ENCODE measurements at regions not wholly inside any gene's neighbourhood (a gene's known extent, or its start where the extent isn't known, plus 50 kb on each side); places are given as distances from the start of the nearest gene placed in this dataset.

GRCh38 chr10:36946598-36946997, 178.8 kb upstream of the ANKRD30A start:
- H3K27ac Mint-ChIP-seq, result no peak overlapping the region
- no peaks in the 10 kb centered on the region for H3K4me1 Mint-ChIP-seq (ENCODE audit: low read depth)
- peaks cover 7% of the 10 kb centered on the region for H3K9me3 Mint-ChIP-seq
- no peaks in the 10 kb centered on the region for H3K27me3 Mint-ChIP-seq
- DNase-seq, result no peak
- no peaks in the 10 kb centered on the region for H3K36me3 Mint-ChIP-seq
- ChIA-PET POLR2A (no interaction called here), CTCF (no interaction called here)
- intact Hi-C loops (cut with micrococcal nuclease), result no loop called here
- H3K4me3 Mint-ChIP-seq, result no peak overlapping the region

- POLR2A ChIA-PET, result no interaction called here
- Mint-ChIP-seq H3K27ac (no peak overlapping the region), H3K4me1 (ENCODE audit: low read depth) (no peaks in the 10 kb centered on the region)
These were observed 181.9 kb upstream of the ANKRD30A start for GRCh38 chr10:36943544-36943943.

DNA sequence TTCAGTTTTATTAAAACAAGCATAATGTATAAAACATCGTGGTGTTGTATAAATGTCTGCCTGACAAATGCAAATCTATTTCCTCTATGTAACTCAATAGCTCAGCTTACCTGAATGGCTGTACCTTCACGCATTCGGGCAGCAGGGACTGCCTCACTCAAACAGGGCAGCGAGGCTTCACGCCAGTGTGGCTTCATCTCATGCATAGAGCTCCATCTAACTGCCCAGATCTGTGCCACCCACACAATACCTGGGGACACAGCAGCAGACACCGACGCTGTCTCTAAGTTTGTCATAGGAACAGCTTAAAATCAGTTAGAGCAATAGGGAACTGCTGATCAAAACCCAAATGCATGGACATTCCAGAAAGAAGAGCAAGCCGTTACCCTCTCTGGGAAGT, 182.8 kb upstream of the ANKRD30A start:
- POLR2A ChIA-PET, result no interaction called here
- H3K9me3 Mint-ChIP-seq, result peaks cover 7% of the 10 kb centered on the region

More at GRCh38 chr10:36943544-36943943, 181.9 kb upstream of the ANKRD30A start:
- CTCF ChIA-PET, result no interaction called here
- H3K27me3 Mint-ChIP-seq, result no peaks in the 10 kb centered on the region
- no peaks in the 10 kb centered on the region for H3K36me3 Mint-ChIP-seq
- intact Hi-C loops (cut with micrococcal nuclease), result no loop called here
- peaks cover 7% of the 10 kb centered on the region for H3K9me3 Mint-ChIP-seq
- DNase-seq, result no peak
- H3K4me3 Mint-ChIP-seq, result no peak overlapping the region

DNA sequence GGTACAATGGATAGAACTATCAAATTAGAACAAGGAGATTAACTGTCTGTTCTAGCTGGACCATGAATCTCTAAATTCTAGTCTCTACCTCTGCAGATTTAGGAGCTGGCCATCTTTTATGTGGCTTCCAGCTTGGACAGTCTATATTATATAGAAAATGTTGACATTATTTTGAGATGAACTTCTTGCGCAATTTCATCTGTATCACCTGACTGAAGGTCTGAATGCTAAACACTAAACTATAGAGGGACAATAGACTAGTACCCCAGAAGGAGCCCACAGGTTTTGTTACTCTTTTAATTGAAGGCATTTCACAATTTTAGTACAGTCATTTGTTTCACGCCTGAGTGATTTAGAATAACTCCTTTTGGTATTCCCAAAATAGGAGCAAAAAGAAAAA, 222.4 kb upstream of the ANKRD30A start:
- H3K9me3 Mint-ChIP-seq, result no peaks in the 10 kb centered on the region
- ChIA-PET CTCF (no interaction called here), POLR2A (no interaction called here)
- no peaks in the 10 kb centered on the region for H3K27me3 Mint-ChIP-seq
- H3K4me1 Mint-ChIP-seq (ENCODE audit: low read depth), result no peaks in the 10 kb centered on the region
- H3K36me3 Mint-ChIP-seq, result no peaks in the 10 kb centered on the region
- intact Hi-C loops (cut with micrococcal nuclease), result no loop called here
- no peak for DNase-seq
- no peak overlapping the region for H3K27ac Mint-ChIP-seq
- no peak overlapping the region for H3K4me3 Mint-ChIP-seq

More for the DNA sequence above, 182.8 kb upstream of the ANKRD30A start:
- H3K4me3 Mint-ChIP-seq, result no peak overlapping the region
- H3K27ac Mint-ChIP-seq, result no peak overlapping the region
- DNase-seq, result no peak
- no peaks in the 10 kb centered on the region for H3K36me3 Mint-ChIP-seq
- CTCF ChIA-PET, result no interaction called here
- H3K27me3 Mint-ChIP-seq, result no peaks in the 10 kb centered on the region
- H3K4me1 Mint-ChIP-seq (ENCODE audit: low read depth), result no peaks in the 10 kb centered on the region
- intact Hi-C loops (cut with micrococcal nuclease), result no loop called here

DNA sequence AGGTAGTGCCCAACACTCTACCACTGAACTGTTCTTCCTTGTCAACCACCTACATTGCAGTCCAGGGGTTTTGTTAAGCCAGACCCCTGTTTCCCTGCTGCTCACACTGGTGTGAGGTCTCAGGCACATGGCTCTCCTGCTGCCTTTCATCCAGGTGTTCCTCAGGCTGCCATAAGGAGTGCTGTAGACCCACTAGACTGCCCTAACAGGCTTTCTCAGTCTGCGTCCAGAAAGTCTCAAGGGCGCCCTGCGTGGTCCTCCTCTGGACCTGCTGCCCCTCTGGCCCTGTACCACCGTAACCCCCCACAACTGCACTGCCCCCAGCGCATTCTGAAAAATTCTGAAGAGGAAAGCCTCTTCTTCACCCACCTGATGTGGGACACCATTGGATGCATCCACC, 225.7 kb upstream of the ANKRD30A start:
- H3K36me3 Mint-ChIP-seq, result no peaks in the 10 kb centered on the region
- ChIA-PET POLR2A (no interaction called here), CTCF (interaction anchor here (1.1 kb wide), 1 partner anchor 595 kb away, joined by 3 read pairs; no protein-coding TSS in a partner anchor)
- no peaks in the 10 kb centered on the region for H3K4me1 Mint-ChIP-seq (ENCODE audit: low read depth)
- DNase-seq, result no peak
- no peaks in the 10 kb centered on the region for H3K9me3 Mint-ChIP-seq
- no peak overlapping the region for H3K4me3 Mint-ChIP-seq
- intact Hi-C loops (cut with micrococcal nuclease), result no loop called here
- no peak overlapping the region for H3K27ac Mint-ChIP-seq
- H3K27me3 Mint-ChIP-seq, result no peaks in the 10 kb centered on the region

GRCh38 chr10:36888925-36889573, 236.3 kb upstream of the ANKRD30A start:
- no peaks in the 10 kb centered on the region for H3K9me3 Mint-ChIP-seq
- intact Hi-C loops (cut with micrococcal nuclease), result loop anchor here (5.0 kb wide), 1 partner anchor 1203 kb away; the partner anchor contains the start of gene ZNF37A
- DNase-seq, result peak; percentile 62
- H3K4me1 Mint-ChIP-seq (ENCODE audit: low read depth), result no peaks in the 10 kb centered on the region
- H3K36me3 Mint-ChIP-seq, result no peaks in the 10 kb centered on the region
- POLR2A ChIA-PET, result no interaction called here
- H3K4me3 Mint-ChIP-seq, result no peak overlapping the region
- CTCF ChIA-PET, result interaction anchor here (2.1 kb wide), 1 partner anchor 9 kb away, joined by 6 read pairs; no protein-coding TSS in a partner anchor
- H3K27me3 Mint-ChIP-seq, result no peaks in the 10 kb centered on the region
- H3K27ac Mint-ChIP-seq, result no peak overlapping the region

GRCh38 chr10:36886303-36886891, 239.0 kb upstream of the ANKRD30A start:
- Mint-ChIP-seq H3K27ac (no peak overlapping the region), H3K4me1 (ENCODE audit: low read depth) (no peaks in the 10 kb centered on the region), H3K36me3 (no peaks in the 10 kb centered on the region), H3K27me3 (no peaks in the 10 kb centered on the region), H3K9me3 (no peaks in the 10 kb centered on the region), H3K4me3 (no peak overlapping the region)
- intact Hi-C loops (cut with micrococcal nuclease), result loop anchor here (5.0 kb wide), 1 partner anchor 1206 kb away; the partner anchor contains the start of gene ZNF37A
- DNase-seq, result no peak
- ChIA-PET CTCF (no interaction called here), POLR2A (no interaction called here)

DNA sequence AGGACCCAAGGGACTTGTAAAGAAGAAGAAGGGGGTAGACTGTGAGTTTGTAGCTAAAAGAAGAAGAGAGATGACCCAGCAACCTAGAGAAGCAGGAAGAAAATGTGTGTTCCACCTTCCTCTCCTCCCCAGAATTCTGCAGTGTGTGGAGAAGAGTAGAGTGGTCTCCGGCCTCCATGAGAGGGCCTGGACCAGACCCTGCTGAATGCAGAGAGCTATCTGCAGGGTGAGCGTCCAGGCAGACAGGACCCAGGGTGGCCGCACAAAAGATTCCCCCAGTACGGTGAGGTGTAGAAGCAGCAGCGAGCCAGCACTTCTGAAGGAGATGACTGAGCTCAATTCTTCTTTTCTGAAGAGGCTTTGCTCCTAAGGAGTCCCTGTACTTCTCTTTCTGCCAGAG, 239.7 kb upstream of the ANKRD30A start:
- H3K36me3 Mint-ChIP-seq, result no peaks in the 10 kb centered on the region
- H3K4me1 Mint-ChIP-seq (ENCODE audit: low read depth), result no peaks in the 10 kb centered on the region
- H3K27ac Mint-ChIP-seq, result no peak overlapping the region
- no peak overlapping the region for H3K4me3 Mint-ChIP-seq
- no peaks in the 10 kb centered on the region for H3K27me3 Mint-ChIP-seq
- ChIA-PET CTCF (interaction anchor here (1.2 kb wide), 1 partner anchor 1251 kb away, joined by 4 read pairs; no protein-coding TSS in a partner anchor), POLR2A (no interaction called here)
- no peaks in the 10 kb centered on the region for H3K9me3 Mint-ChIP-seq
- intact Hi-C loops (cut with micrococcal nuclease), result loop anchor here (5.0 kb wide), 1 partner anchor 1207 kb away; the partner anchor contains the start of gene ZNF37A
- DNase-seq, result no peak

DNA sequence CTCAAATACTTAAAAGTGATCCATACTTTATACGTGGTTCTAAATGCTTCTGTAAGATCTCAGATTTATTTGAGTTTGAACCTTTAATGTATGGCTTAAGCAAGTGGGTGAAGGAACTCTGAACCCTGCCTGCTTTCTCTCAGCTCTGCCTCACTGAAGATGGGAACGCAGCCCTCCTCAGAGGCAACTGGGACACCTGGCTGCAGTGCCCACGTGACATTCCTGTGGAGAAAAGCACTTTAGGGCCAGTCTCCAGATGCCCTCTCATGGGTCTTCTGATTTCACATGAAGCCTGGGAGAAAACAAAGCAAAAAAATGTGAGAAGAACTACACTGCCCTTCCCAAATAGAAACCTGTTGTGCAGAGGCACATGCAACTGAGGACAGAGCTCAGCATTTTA, 242.6 kb upstream of the ANKRD30A start:
- ChIA-PET POLR2A (no interaction called here), CTCF (no interaction called here)
- H3K4me1 Mint-ChIP-seq (ENCODE audit: low read depth), result no peaks in the 10 kb centered on the region
- no peaks in the 10 kb centered on the region for H3K9me3 Mint-ChIP-seq
- DNase-seq, result no peak
- no peak overlapping the region for H3K27ac Mint-ChIP-seq
- no peaks in the 10 kb centered on the region for H3K36me3 Mint-ChIP-seq
- intact Hi-C loops (cut with micrococcal nuclease), result no loop called here
- H3K27me3 Mint-ChIP-seq, result peaks cover 3% of the 10 kb centered on the region
- no peak overlapping the region for H3K4me3 Mint-ChIP-seq

DNA sequence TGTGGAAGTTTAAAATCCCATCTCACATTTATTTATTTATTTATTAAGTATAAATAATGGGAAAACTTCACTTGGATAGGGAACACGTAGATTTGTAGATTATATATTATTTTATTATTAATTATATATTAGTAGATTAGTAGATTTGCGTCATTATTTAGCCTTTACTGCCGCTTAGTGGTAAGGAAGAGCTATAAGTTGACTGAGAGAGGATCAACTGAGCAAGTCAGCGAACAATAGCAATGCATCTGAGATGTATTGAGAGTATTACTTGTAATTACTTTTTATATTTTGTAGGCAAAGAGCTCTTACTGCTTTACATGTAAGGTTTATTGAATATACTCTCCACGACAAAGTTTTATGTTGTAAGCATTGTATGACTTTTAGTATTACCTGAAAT, 244.5 kb upstream of the ANKRD30A start:
- H3K27ac Mint-ChIP-seq, result no peak overlapping the region
- H3K9me3 Mint-ChIP-seq, result no peaks in the 10 kb centered on the region
- H3K4me1 Mint-ChIP-seq (ENCODE audit: low read depth), result no peaks in the 10 kb centered on the region
- CTCF ChIA-PET, result interaction anchor here (0.6 to 2.2 kb wide), 4 partner anchors 8 to 1245 kb away, joined by 3 to 13 read pairs (median 6); no protein-coding TSS in a partner anchor
- H3K27me3 Mint-ChIP-seq, result peaks cover 3% of the 10 kb centered on the region
- no peak overlapping the region for H3K4me3 Mint-ChIP-seq
- POLR2A ChIA-PET, result no interaction called here
- DNase-seq, result no peak
- intact Hi-C loops (cut with micrococcal nuclease), result loop anchor here (1.0 kb wide), 1 partner anchor 1246 kb away; no protein-coding TSS in a partner anchor
- no peaks in the 10 kb centered on the region for H3K36me3 Mint-ChIP-seq

DNA sequence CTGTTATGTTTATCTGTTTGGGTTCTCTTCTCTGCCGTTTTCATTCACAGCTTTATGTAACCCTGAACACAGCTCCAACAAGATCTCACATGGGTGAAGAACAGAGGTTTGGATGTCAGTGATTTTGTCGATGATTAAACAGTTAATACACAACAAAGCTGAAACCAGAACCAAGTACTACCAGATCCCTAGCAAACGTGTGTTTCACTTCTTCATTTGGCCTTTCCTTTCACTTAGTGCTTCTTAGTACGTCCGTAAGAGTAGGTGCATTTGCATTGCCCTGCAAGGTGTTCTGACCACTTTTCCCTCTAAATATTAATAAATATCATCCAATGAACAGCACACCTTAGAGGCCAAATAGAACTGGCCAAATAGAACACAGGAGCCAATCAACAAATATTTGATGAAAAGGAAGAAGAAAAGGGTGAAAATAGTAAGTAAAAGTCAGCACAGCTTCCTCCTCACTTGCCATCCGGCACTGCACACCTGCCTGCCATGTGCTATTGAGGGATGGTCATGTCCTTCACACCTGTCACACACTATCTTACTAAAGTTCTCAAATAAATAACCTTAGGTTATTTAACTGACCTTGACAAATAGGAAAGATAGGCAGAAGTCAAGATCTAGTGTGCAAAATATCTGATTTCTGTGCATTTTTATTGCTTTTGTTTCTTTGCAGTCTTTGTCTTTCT, 252.6 kb upstream of the ANKRD30A start:
- DNase-seq, result no peak
- CTCF ChIA-PET, result no interaction called here
- intact Hi-C loops (cut with micrococcal nuclease), result no loop called here
- no peaks in the 10 kb centered on the region for H3K9me3 Mint-ChIP-seq
- H3K4me1 Mint-ChIP-seq (ENCODE audit: low read depth), result no peaks in the 10 kb centered on the region
- H3K4me3 Mint-ChIP-seq, result no peak overlapping the region
- H3K36me3 Mint-ChIP-seq, result no peaks in the 10 kb centered on the region
- POLR2A ChIA-PET, result no interaction called here
- no peaks in the 10 kb centered on the region for H3K27me3 Mint-ChIP-seq
- no peak overlapping the region for H3K27ac Mint-ChIP-seq

DNA sequence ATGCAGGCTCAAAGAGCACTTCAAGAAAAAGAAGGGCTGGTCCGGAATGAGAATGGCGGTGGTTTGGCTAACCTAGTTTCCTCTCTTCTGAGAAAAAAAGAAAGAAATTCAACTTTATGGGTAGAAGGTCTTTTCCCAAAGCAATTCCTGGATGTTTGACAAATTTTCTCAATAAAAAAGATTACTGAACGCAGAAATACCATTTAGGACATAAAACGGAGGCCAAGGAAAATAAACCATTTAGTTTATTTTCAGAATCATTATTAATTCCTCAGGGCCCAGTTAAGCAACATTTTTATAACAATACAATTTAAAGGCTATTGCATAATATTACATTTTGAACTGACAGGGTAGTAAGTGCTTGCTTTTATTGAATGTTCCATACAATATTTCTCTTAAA, 284.6 kb upstream of the ANKRD30A start:
- Mint-ChIP-seq H3K27me3 (no peaks in the 10 kb centered on the region), H3K27ac (no peak overlapping the region), H3K4me1 (ENCODE audit: low read depth) (no peaks in the 10 kb centered on the region), H3K36me3 (no peaks in the 10 kb centered on the region), H3K9me3 (no peaks in the 10 kb centered on the region), H3K4me3 (no peak overlapping the region)
- intact Hi-C loops (cut with micrococcal nuclease), result no loop called here
- CTCF ChIA-PET, result no interaction called here
- no peak for DNase-seq
- POLR2A ChIA-PET, result no interaction called here

All from activated CD4-positive, alpha-beta memory T cell treated with anti-CD3 and anti-CD28 coated beads for 36 hours (primary cell).